H9 (cell line): ENCODE measurements at regions not wholly inside any gene's neighbourhood (a gene's known extent, or its start where the extent isn't known, plus 50 kb on each side); places are given as distances from the start of the nearest gene placed in this dataset.

Experiments
- DNase-seq: peaks from one replicate; pipeline ENCODE4 v3.0.0-alpha.2; 2017
- H2AFZ ChIP-seq: one replicate; pipeline ENCODE4 v1.6.1; 2013; ENCODE audit warnings: mild to moderate bottlenecking, low read length, control low read depth, moderate library complexity
- H2AK5ac ChIP-seq: 2 replicates; pipeline ENCODE4 v1.6.1; 2013; ENCODE audit warnings: low read length, control low read depth, mixed read lengths; ENCODE audit not compliant: insufficient read length
- H2BK120ac ChIP-seq: one replicate; pipeline ENCODE4 v1.6.1; 2013; ENCODE audit warnings: low read depth, mild to moderate bottlenecking, low read length, control low read depth, inconsistent platforms; ENCODE audit not compliant: poor library complexity, severe bottlenecking
- H2BK12ac ChIP-seq: 2 replicates; pipeline ENCODE4 v1.6.1; 2013; ENCODE audit warnings: low read length, control low read depth, mixed read lengths, low read depth; ENCODE audit not compliant: insufficient read length
- H2BK15ac ChIP-seq: 2 replicates; pipeline ENCODE4 v1.6.1; 2013; ENCODE audit warnings: low read depth, low read length, control low read depth
- H2BK20ac ChIP-seq: one replicate; pipeline ENCODE4 v1.6.1; 2013; ENCODE audit warnings: low read depth, mild to moderate bottlenecking, low read length, control low read depth, inconsistent platforms; ENCODE audit not compliant: poor library complexity, severe bottlenecking
- H2BK5ac ChIP-seq: 2 replicates; pipeline ENCODE4 v1.6.1; 2013; ENCODE audit warnings: low read length, control low read depth, mixed read lengths; ENCODE audit not compliant: insufficient read length
- H3K14ac ChIP-seq: 2 replicates; pipeline ENCODE4 v1.6.1; 2013; ENCODE audit warnings: low read length, control low read depth; ENCODE audit not compliant: insufficient read depth
- H3K18ac ChIP-seq: 2 replicates; pipeline ENCODE4 v1.6.1; 2013; ENCODE audit warnings: low read depth, mild to moderate bottlenecking, mixed read lengths, low read length, control low read depth; ENCODE audit not compliant: insufficient read length
- H3K23ac ChIP-seq: 2 replicates; pipeline ENCODE4 v1.6.1; 2013; ENCODE audit warnings: low read length, control low read depth, mixed read lengths, low read depth; ENCODE audit not compliant: insufficient read length
- H3K23me2 ChIP-seq: 2 replicates; pipeline ENCODE4 v1.6.1; 2013; ENCODE audit warnings: low read depth, mild to moderate bottlenecking, mixed read lengths, low read length, control low read depth; ENCODE audit not compliant: insufficient read length, poor library complexity, severe bottlenecking
- H3K27ac ChIP-seq: 2 replicates; pipeline ENCODE4 v1.5.1; 2013; ENCODE audit warnings: low read length, control low read depth, mixed read lengths, low read depth; ENCODE audit not compliant: insufficient read length
- H3K27me3 ChIP-seq: 2 replicates; pipeline ENCODE4 v1.6.1; 2013; ENCODE audit warnings: low read length, control low read depth, inconsistent platforms; ENCODE audit not compliant: insufficient read depth
- H3K4ac ChIP-seq: 2 replicates; pipeline ENCODE4 v1.6.1; 2013; ENCODE audit warnings: low read depth, mild to moderate bottlenecking, control low read depth, inconsistent platforms, low read length, moderate library complexity
- H3K4me1 ChIP-seq: 2 replicates; pipeline ENCODE4 v1.6.1; 2013; ENCODE audit warnings: low read length, control low read depth, inconsistent platforms; ENCODE audit not compliant: insufficient read depth
- H3K4me2 ChIP-seq: 2 replicates; pipeline ENCODE4 v1.6.1; 2013; ENCODE audit warnings: low read length, control low read depth, mixed read lengths; ENCODE audit not compliant: insufficient read length, insufficient read depth
- H3K56ac ChIP-seq: 2 replicates; pipeline ENCODE4 v1.6.1; 2013; ENCODE audit warnings: low read depth, mild to moderate bottlenecking, mixed read lengths, low read length, control low read depth; ENCODE audit not compliant: insufficient read length
- H3K79me1 ChIP-seq: 2 replicates; pipeline ENCODE4 v1.6.1; 2013; ENCODE audit warnings: low read depth, mild to moderate bottlenecking, moderate library complexity, low read length, control low read depth, inconsistent platforms; ENCODE audit not compliant: insufficient read depth, poor library complexity, severe bottlenecking
- H3K79me2 ChIP-seq: 2 replicates; pipeline ENCODE4 v1.6.1; 2013; ENCODE audit warnings: low read length, control low read depth, inconsistent platforms; ENCODE audit not compliant: insufficient read depth
- H3K9ac ChIP-seq: 2 replicates; pipeline ENCODE4 v1.6.1; 2013; ENCODE audit warnings: low read length, control low read depth, mixed read lengths; ENCODE audit not compliant: insufficient read length; ENCODE audit errors: extremely low read depth
- H3K9me3 ChIP-seq: one replicate; pipeline ENCODE4 v1.6.1; 2013; ENCODE audit warnings: low read depth, low read length, inconsistent platforms; ENCODE audit not compliant: control insufficient read depth
- H3T11ph ChIP-seq: one replicate; pipeline ENCODE4 v1.6.1; 2013; ENCODE audit warnings: mild to moderate bottlenecking, low read length, control low read depth, inconsistent platforms
- H4K20me1 ChIP-seq: one replicate; pipeline ENCODE4 v1.6.1; 2013; ENCODE audit not compliant: control insufficient read depth, insufficient read length, insufficient read depth
- H4K5ac ChIP-seq: 2 replicates; pipeline ENCODE4 v1.6.1; 2013; ENCODE audit warnings: low read depth, mild to moderate bottlenecking, mixed read lengths, low read length, control low read depth; ENCODE audit not compliant: insufficient read length
- H4K8ac ChIP-seq: replicated peaks from 2 replicates; pipeline ENCODE4 v1.6.1; 2013; ENCODE audit warnings: low read length, control low read depth, mixed read lengths, low read depth; ENCODE audit not compliant: insufficient read length
- H4K91ac ChIP-seq: 2 replicates; pipeline ENCODE4 v1.6.1; 2013; ENCODE audit warnings: low read depth, mild to moderate bottlenecking, moderate library complexity, mixed read lengths, low read length, control low read depth; ENCODE audit not compliant: insufficient read length
- H3K27ac Mint-ChIP-seq, 3 experiments: 2 replicates in 2 of 3; 3 replicates in 1 of 3; pipeline ENCODE4 v1.8.0; 2020 to 2021; ENCODE audit warnings: mixed read lengths in 3 of 3, mild to moderate bottlenecking in 1 of 3, moderate library complexity in 1 of 3
- H3K27me3 Mint-ChIP-seq: 2 replicates; pipeline ENCODE4 v1.8.0; 2021; ENCODE audit warnings: low read depth, mild to moderate bottlenecking, moderate library complexity, mixed read lengths
- H3K36me3 Mint-ChIP-seq, 3 experiments: 2 replicates in 2 of 3; 3 replicates in 1 of 3; pipeline ENCODE4 v1.8.0; 2020 to 2021; ENCODE audit warnings: low read depth in 3 of 3, mixed read lengths in 3 of 3; ENCODE audit not compliant: insufficient read depth in 1 of 3
- H3K4me1 Mint-ChIP-seq, 2 experiments: 2 replicates each; pipeline ENCODE4 v1.8.0; 2020; ENCODE audit warnings: mixed read lengths in 2 of 2
- H3K4me3 Mint-ChIP-seq, 2 experiments: 2 replicates in 1 of 2; 3 replicates in 1 of 2; pipeline ENCODE4 v1.8.0; 2020 to 2021; ENCODE audit warnings: mild to moderate bottlenecking in 2 of 2, mixed read lengths in 2 of 2, moderate library complexity in 1 of 2
- H3K9me3 Mint-ChIP-seq, 2 experiments: 2 replicates in 1 of 2; 3 replicates in 1 of 2; pipeline ENCODE4 v1.8.0; 2020; ENCODE audit warnings: mild to moderate bottlenecking in 2 of 2, mixed read lengths in 2 of 2, moderate library complexity in 1 of 2
- CTCF ChIP-seq: fragments of 200-600 bp; sonication (generic); conservative IDR thresholded peaks from 3 replicates; pipeline ENCODE4 v1.8.0; 2021; ENCODE audit warnings: antibody characterized with exemption, mild to moderate bottlenecking
- WGBS: extraction: QIAGEN DNeasy Blood & Tissue Kit; methylation state at CpG from one replicate; pipeline ENCODE4 v1.1.7; 2013; ENCODE audit warnings: missing lambda C conversion rate, low lambda C conversion rate, mixed read lengths; ENCODE audit not compliant: insufficient read length; ENCODE audit errors: extremely low coverage; 5-methylcytosine and 5-hydroxymethylcytosine counted together

GRCh38 chr19:31567776-31568175 lies 218.5 kb upstream of the TSHZ3 start:
- Histone ChIP-seq H3K56ac (no peak overlapping the region), H2AFZ (no peak overlapping the region), H4K91ac (no peak overlapping the region), H3K9ac (no peak overlapping the region), H3K9me3 (no peaks in the 10 kb centered on the region), H3K27me3 (no peaks in the 10 kb centered on the region), H3K79me1 (no peaks in the 10 kb centered on the region), H2BK15ac (no peak overlapping the region), H3K14ac (no peak overlapping the region), H3T11ph (no peak overlapping the region), H3K23ac (no peak overlapping the region), H3K4me1 (no peaks in the 10 kb centered on the region; the same call in 1 of the 2 replicates), H2BK120ac (no peak overlapping the region), H2BK20ac (no peak overlapping the region), H3K4ac (no peak overlapping the region), H3K4me2 (no peak overlapping the region), H2BK12ac (no peak overlapping the region), H2AK5ac (no peak overlapping the region), H3K27ac (no peak overlapping the region), H4K5ac (no peak overlapping the region), H4K20me1 (no peaks in the 10 kb centered on the region), H3K18ac (no peak overlapping the region), H3K23me2 (no peaks in the 10 kb centered on the region), H3K79me2 (no peaks in the 10 kb centered on the region), H2BK5ac (no peak overlapping the region), H4K8ac (no peak overlapping the region)
- DNase-seq: no peak
- Mint-ChIP-seq H3K27me3 (no peaks in the 10 kb centered on the region; the same call in 1 of the 2 replicates), H3K9me3 (no peaks in the 10 kb centered on the region; a peak in 1 of 5 replicates), H3K36me3 (peaks cover 0 to 4% (median 0%) of the 10 kb centered on the region in 3 experiments; a peak in 2 of 7 replicates), H3K4me1 (peaks cover 18 to 22% of the 10 kb centered on the region in 2 experiments), H3K27ac (peak overlapping the region in 1 of 3 experiments; percentile 10; a peak in 1 of 7 replicates), H3K4me3 (no peak overlapping the region)
- no peak for TF ChIP-seq CTCF
- WGBS: no CpG with 5 or more reads among the region's 11 CpGs
